NT2/D1 (cell line): ENCODE measurements at regions not wholly inside any gene's neighbourhood (a gene's known extent, or its start where the extent isn't known, plus 50 kb on each side); places are given as distances from the start of the nearest gene placed in this dataset.
"Not testable (repeated sequence)": the region's sequence is repeated elsewhere in the genome, so short reads cannot be mapped to it uniquely, and the experiment has no call there.

ENCODE experiments used
- DNase-seq: peaks from one replicate; pipeline ENCODE4 v3.0.0-alpha.2; 2011; ENCODE audit warnings: low read depth, low spot score
- H3K27me3 ChIP-seq: 2 replicates; pipeline ENCODE4 v1.6.0; 2011; ENCODE audit warnings: mild to moderate bottlenecking; ENCODE audit not compliant: insufficient read length, insufficient read depth
- H3K36me3 ChIP-seq: 2 replicates; pipeline ENCODE4 v1.6.1; 2011; ENCODE audit warnings: mild to moderate bottlenecking, low read length, mixed read lengths; ENCODE audit not compliant: insufficient read depth, insufficient read length
- H3K4me1 ChIP-seq: 2 replicates; pipeline ENCODE4 v1.5.1; 2011; ENCODE audit not compliant: insufficient read depth, insufficient read length
- H3K4me3 ChIP-seq: 2 replicates; pipeline ENCODE4 v1.5.1; 2011; ENCODE audit warnings: low read depth; ENCODE audit not compliant: insufficient read length
- H3K9ac ChIP-seq: 2 replicates; pipeline ENCODE4 v1.6.0; 2011; ENCODE audit warnings: low read depth; ENCODE audit not compliant: insufficient read length
- H3K9me3 ChIP-seq: 2 replicates; pipeline ENCODE4 v1.5.1; 2011; ENCODE audit warnings: mild to moderate bottlenecking, low read length; ENCODE audit not compliant: insufficient read depth
- SUZ12 ChIP-seq: IDR thresholded peaks from 2 replicates; pipeline ENCODE4 v1.6.1; 2011; ENCODE audit not compliant: insufficient read length, insufficient read depth; ENCODE audit errors: extremely low read depth
- YY1 ChIP-seq: IDR thresholded peaks from 2 replicates; pipeline ENCODE4 v1.6.1; 2011; ENCODE audit not compliant: insufficient read length, insufficient read depth
- ZNF274 ChIP-seq: IDR thresholded peaks from 2 replicates; pipeline ENCODE4 v1.6.1; 2011; ENCODE audit warnings: mild to moderate bottlenecking, low read depth, low read length

DNA sequence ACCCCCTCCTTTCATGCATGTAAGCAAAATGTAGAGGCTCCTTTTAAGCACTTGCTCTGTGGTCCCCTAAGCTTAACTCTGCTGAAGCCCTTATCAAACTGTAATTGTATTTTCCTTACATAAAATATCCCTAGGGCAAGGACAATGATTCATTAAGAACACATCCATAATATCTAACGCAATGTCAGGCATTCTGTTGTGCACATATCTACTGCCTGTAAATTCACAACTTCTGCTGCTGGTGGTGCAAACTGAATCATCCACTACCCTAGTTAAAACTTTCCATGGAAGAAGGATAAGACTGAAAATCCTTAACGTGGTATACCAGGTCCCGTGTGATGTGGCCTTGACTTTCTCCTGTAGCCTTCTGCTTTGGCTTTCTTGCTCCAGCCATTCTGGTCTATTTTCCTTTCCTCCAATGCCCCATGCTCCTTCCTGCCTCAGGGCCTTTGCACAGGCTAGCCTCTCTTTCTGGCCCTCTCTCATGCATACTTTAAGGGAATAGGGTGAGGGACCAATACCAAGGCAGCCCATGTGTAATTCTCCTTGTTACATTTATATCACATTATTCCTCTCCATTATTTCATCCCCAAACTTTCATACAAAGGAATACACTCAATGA is 113.6 kb upstream of the ZFP64 start:
- TF ChIP-seq ZNF274 (no peak), SUZ12 (no peak), YY1 (no peak)
- Histone ChIP-seq H3K27me3 (no peaks in the 10 kb centered on the region), H3K4me3 (no peak overlapping the region), H3K36me3 (no peaks in the 10 kb centered on the region), H3K9me3 (no peaks in the 10 kb centered on the region), H3K9ac (no peak overlapping the region), H3K4me1 (no peaks in the 10 kb centered on the region)
- no peak for DNase-seq

GRCh38 chr20:52303281-52303950 is 111.8 kb upstream of the ZFP64 start:
- H3K9me3 ChIP-seq, result no peaks in the 10 kb centered on the region
- H3K36me3 ChIP-seq, result no peaks in the 10 kb centered on the region
- no peak overlapping the region for H3K9ac ChIP-seq
- H3K27me3 ChIP-seq, result no peaks in the 10 kb centered on the region
- TF ChIP-seq YY1, result no peak
- no peak for TF ChIP-seq ZNF274
- no peak for TF ChIP-seq SUZ12
- DNase-seq, result no peak
- no peak overlapping the region for H3K4me3 ChIP-seq
- no peaks in the 10 kb centered on the region for H3K4me1 ChIP-seq

DNA sequence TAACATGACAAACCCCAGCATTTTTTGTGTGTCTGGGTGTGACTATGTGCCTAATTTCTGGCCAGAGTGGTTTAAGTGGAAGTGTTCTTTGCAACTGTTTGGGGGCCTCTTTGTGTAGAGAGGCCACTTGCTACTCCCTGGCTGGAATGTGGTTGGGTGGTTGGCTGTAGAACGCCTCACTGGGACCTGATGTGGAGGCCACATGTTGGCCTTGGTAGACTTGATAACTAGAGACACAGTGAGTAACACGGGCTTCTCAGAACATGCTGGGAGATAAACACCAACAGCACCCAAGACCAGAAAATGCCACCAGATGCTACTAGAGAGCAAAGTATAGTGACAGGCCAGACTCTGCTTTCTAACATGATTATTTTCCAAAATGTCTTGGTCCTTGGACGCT is 111.2 kb upstream of the ZFP64 start:
- H3K27me3 ChIP-seq, result no peaks in the 10 kb centered on the region
- H3K4me3 ChIP-seq, result no peak overlapping the region
- DNase-seq, result no peak
- no peak for TF ChIP-seq SUZ12
- no peak for TF ChIP-seq YY1
- TF ChIP-seq ZNF274, result no peak
- H3K36me3 ChIP-seq, result no peaks in the 10 kb centered on the region
- no peak overlapping the region for H3K9ac ChIP-seq
- H3K9me3 ChIP-seq, result no peaks in the 10 kb centered on the region
- no peaks in the 10 kb centered on the region for H3K4me1 ChIP-seq

GRCh38 chr20:52302051-52302450 is 110.5 kb upstream of the ZFP64 start:
- not testable (repeated sequence) for H3K4me1 ChIP-seq, DNase-seq, H3K4me3 ChIP-seq, H3K9me3 ChIP-seq, H3K36me3 ChIP-seq, H3K9ac ChIP-seq, H3K27me3 ChIP-seq

DNA sequence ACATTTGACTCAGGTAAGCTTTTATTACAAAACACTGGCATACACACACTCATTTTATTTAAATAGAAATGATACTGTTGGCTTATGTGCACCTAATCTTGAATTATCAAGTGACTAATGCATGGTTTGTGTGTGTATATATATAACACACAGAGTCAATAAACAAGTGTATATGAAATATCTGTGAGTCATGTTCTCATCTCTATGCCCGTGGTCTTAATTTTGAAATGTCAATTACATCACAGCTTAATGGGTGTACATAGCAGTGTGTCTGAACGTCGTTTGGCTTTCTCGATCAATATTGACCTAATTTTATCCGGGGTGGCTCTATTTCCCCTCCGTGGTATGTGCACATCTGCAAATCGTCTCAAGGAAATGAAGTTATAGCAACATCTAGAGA is 104.0 kb upstream of the ZFP64 start:
- Histone ChIP-seq H3K36me3 (no peaks in the 10 kb centered on the region), H3K27me3 (no peaks in the 10 kb centered on the region), H3K4me1 (no peaks in the 10 kb centered on the region), H3K9ac (no peak overlapping the region), H3K9me3 (no peaks in the 10 kb centered on the region), H3K4me3 (no peak overlapping the region)
- DNase-seq, result no peak
- TF ChIP-seq ZNF274 (no peak), YY1 (no peak), SUZ12 (no peak)

DNA sequence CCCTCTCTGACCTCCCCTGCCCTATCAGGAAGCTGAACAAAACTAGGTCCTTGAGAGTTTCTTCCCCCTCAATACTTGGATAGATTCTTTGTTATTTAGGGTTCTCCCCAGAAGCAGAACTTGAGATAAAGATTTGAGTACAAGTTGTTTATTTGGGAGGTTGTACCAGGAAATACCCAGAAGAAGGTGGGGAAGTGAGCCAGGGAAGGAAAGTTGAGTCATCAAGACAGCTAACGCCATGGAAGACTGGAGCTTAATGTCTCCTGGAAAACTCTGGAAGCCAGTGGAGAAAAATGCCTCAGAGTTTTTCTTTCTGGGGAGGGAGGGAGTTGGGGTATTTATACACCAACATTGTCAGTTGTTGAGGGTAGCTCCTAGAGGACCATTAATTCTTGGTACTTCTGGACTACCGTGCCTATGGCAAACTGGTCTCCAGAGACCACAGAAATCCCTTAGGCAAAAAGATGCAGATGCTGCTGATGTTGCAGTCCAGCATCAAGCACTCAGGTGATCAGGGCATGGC is 102.6 kb upstream of the ZFP64 start:
- Histone ChIP-seq H3K9ac (no peak overlapping the region), H3K27me3 (no peaks in the 10 kb centered on the region), H3K4me1 (no peaks in the 10 kb centered on the region), H3K4me3 (no peak overlapping the region), H3K9me3 (no peaks in the 10 kb centered on the region), H3K36me3 (no peaks in the 10 kb centered on the region)
- no peak for DNase-seq
- TF ChIP-seq YY1, result no peak
- no peak for TF ChIP-seq ZNF274
- no peak for TF ChIP-seq SUZ12

DNA sequence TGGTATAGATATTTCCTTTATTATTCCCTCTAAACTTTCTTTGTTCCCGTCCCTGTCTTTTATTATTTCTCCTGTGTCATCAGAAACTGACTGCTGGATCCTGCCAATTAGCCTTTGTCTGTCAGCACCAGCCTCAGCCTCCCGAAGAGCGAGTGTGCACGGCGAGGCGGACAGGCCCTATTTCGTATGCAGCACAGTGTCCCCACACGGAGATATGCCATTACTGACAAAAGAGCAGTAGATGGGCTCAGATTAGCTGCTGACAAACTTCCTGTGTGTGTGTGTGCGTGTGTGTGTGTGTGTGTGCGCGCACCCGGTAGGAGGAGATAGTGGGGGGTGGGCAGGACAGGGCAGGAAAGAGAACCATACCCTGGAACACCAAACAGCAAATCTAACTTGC is 99.5 kb upstream of the ZFP64 start:
- Histone ChIP-seq H3K4me3 (no peak overlapping the region), H3K4me1 (no peaks in the 10 kb centered on the region), H3K9me3 (no peaks in the 10 kb centered on the region), H3K36me3 (no peaks in the 10 kb centered on the region), H3K27me3 (no peaks in the 10 kb centered on the region), H3K9ac (no peak overlapping the region)
- DNase-seq, result no peak
- TF ChIP-seq ZNF274, result no peak
- no peak for TF ChIP-seq SUZ12
- TF ChIP-seq YY1, result no peak

GRCh38 chr20:52290569-52290968 is 99.0 kb upstream of the ZFP64 start:
- no peaks in the 10 kb centered on the region for H3K4me1 ChIP-seq
- no peaks in the 10 kb centered on the region for H3K9me3 ChIP-seq
- H3K4me3 ChIP-seq, result no peak overlapping the region
- H3K36me3 ChIP-seq, result no peaks in the 10 kb centered on the region
- H3K9ac ChIP-seq, result no peak overlapping the region
- TF ChIP-seq YY1, result no peak
- no peak for TF ChIP-seq SUZ12
- TF ChIP-seq ZNF274, result no peak
- DNase-seq, result no peak
- no peaks in the 10 kb centered on the region for H3K27me3 ChIP-seq
